Lower leg skin (tissue), 4 donors: ENCODE measurements at regions not wholly inside any gene's neighbourhood (a gene's known extent, or its start where the extent isn't known, plus 50 kb on each side); places are given as distances from the start of the nearest gene placed in this dataset.

ENCODE experiments used
- DNase-seq, 2 donors: peaks; one replicate each; pipeline ENCODE4 v3.0.0-alpha.2; 2019; ENCODE audit warnings: low spot score in 2 of 2
- H3K4me3 ChIP-seq: fragments of 200-600 bp; sonication (generic); 2 replicates; pipeline ENCODE4 v1.5.1; 2017; ENCODE audit warnings: mild to moderate bottlenecking, low read depth; ENCODE audit not compliant: poor library complexity, severe bottlenecking
- CTCF ChIP-seq, 3 donors: fragments of 450-650 bp; IDR thresholded peaks; one replicate each; pipeline ENCODE4 v1.5.1; 2016; ENCODE audit warnings: antibody characterized with exemption in 3 of 3, mild to moderate bottlenecking in 3 of 3, moderate library complexity in 2 of 3
- POLR2A ChIP-seq, 2 donors: fragments of 450-650 bp; IDR thresholded peaks; one replicate each; pipeline ENCODE4 v1.6.1; 2016 to 2017; ENCODE audit warnings: antibody characterized with exemption in 2 of 2, mild to moderate bottlenecking in 1 of 2, moderate library complexity in 1 of 2
- WGBS, 2 donors: methylation state at CpG; one replicate each; pipeline ENCODE4 v1.1.5; 2018; 5-methylcytosine and 5-hydroxymethylcytosine counted together
- intact Hi-C: fragments of 100-400 bp; cut with DNase I; formaldehyde crosslinking; loops from one replicate; pipeline ENCODE4 v1.15.0; 2023; ENCODE audit warnings: low total_unique reads

- 81 to 90% methylated on average over 3 of the region's 3 CpGs for WGBS, 2 donors
- no peak overlapping the region for H3K4me3 ChIP-seq
- DNase-seq, result no peak
- intact Hi-C loops, result no loop called here
- TF ChIP-seq POLR2A (IDR thresholded peaks at IDR 0.05) (no peak), CTCF (IDR thresholded peaks at IDR 0.05) (no peak)
Observed at GRCh38 chr9:7300484-7300883, 499.1 kb downstream of the DMAC1 start.

- intact Hi-C loops, result no loop called here
- WGBS, 2 donors, result 68 to 81% methylated on average over 3 of the region's 3 CpGs
- no peak overlapping the region for H3K4me3 ChIP-seq
- DNase-seq, result no peak
- TF ChIP-seq POLR2A (IDR thresholded peaks at IDR 0.05) (no peak), CTCF (IDR thresholded peaks at IDR 0.05) (no peak)
Observed at GRCh38 chr9:7298123-7298522, 501.5 kb downstream of the DMAC1 start.

GRCh38 chr9:7297521-7297920 lies 502.1 kb downstream of the DMAC1 start:
- WGBS, 2 donors, result 79 to 82% methylated on average over 1 of the region's 1 CpG
- H3K4me3 ChIP-seq, result no peak overlapping the region
- DNase-seq, result no peak
- intact Hi-C loops, result no loop called here
- no peak for TF ChIP-seq CTCF (IDR thresholded peaks at IDR 0.05)
- no peak for TF ChIP-seq POLR2A (IDR thresholded peaks at IDR 0.05)

- H3K4me3 ChIP-seq, result no peak overlapping the region
- no peak for DNase-seq
- WGBS, 2 donors, result 85 to 86% methylated on average over 1 of the region's 1 CpG
- TF ChIP-seq CTCF (IDR thresholded peaks at IDR 0.05), result no peak
- no peak for TF ChIP-seq POLR2A (IDR thresholded peaks at IDR 0.05)
- intact Hi-C loops, result no loop called here
Observed at GRCh38 chr9:7293091-7293490, 506.5 kb downstream of the DMAC1 start.

GRCh38 chr9:7289773-7290172 lies 509.8 kb downstream of the DMAC1 start:
- WGBS, 2 donors, result 68 to 69% methylated on average over 1 of the region's 1 CpG
- TF ChIP-seq CTCF (IDR thresholded peaks at IDR 0.05), result no peak
- TF ChIP-seq POLR2A (IDR thresholded peaks at IDR 0.05), result no peak
- H3K4me3 ChIP-seq, result no peak overlapping the region
- no peak for DNase-seq
- intact Hi-C loops, result no loop called here

GRCh38 chr9:7287986-7288385 lies 511.6 kb downstream of the DMAC1 start:
- intact Hi-C loops, result no loop called here
- TF ChIP-seq CTCF (IDR thresholded peaks at IDR 0.05) (no peak), POLR2A (IDR thresholded peaks at IDR 0.05) (no peak)
- no peak for DNase-seq
- no peak overlapping the region for H3K4me3 ChIP-seq
